Rectal smooth muscle tissue (tissue), 1 donor: ENCODE measurements at regions not wholly inside any gene's neighbourhood (a gene's known extent, or its start where the extent isn't known, plus 50 kb on each side); places are given as distances from the start of the nearest gene placed in this dataset.
"Not testable (repeated sequence)": the region's sequence is repeated elsewhere in the genome, so short reads cannot be mapped to it uniquely, and the experiment has no call there.

ENCODE experiments used
- H3K27ac ChIP-seq: one replicate; pipeline ENCODE4 v1.7.0; 2013; ENCODE audit warnings: low read depth, low read length, inconsistent platforms
- H3K27me3 ChIP-seq: one replicate; pipeline ENCODE4 v1.7.0; 2013; ENCODE audit warnings: low read length; ENCODE audit not compliant: control insufficient read depth, insufficient read depth
- H3K36me3 ChIP-seq: one replicate; pipeline ENCODE4 v1.7.0; 2013; ENCODE audit warnings: low read length; ENCODE audit not compliant: control insufficient read depth, insufficient read depth
- H3K4me1 ChIP-seq: one replicate; pipeline ENCODE4 v1.7.0; 2013; ENCODE audit warnings: low read length; ENCODE audit not compliant: control insufficient read depth, insufficient read depth
- H3K4me3 ChIP-seq: one replicate; pipeline ENCODE4 v1.7.0; 2013; ENCODE audit warnings: low read length
- H3K9ac ChIP-seq: one replicate; pipeline ENCODE4 v1.7.0; 2013; ENCODE audit warnings: low read length

DNA sequence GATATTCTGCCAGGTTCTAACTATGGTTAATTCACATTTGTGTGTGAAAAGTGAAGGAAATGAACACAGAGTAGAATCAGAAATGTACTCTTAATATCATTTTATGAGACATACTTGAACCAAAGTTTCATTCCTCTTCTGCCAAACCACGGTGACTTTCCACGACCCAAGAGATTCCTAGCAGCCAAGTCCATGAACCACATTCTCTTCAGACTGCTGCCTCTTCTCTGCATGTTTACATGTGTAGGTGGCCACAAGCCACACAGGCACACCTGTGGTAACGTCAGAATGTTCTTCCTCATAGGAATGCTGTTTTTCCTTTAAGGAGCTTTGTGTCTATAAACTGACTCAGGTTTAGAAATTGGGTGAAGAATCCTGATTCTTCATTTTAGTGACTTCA, 1411.2 kb downstream of the RAPGEF2 start:
- H3K27me3 ChIP-seq, result no peaks in the 10 kb centered on the region
- no peaks in the 10 kb centered on the region for H3K4me1 ChIP-seq
- no peak overlapping the region for H3K4me3 ChIP-seq
- no peak overlapping the region for H3K9ac ChIP-seq
- no peak overlapping the region for H3K27ac ChIP-seq
- H3K36me3 ChIP-seq, result no peaks in the 10 kb centered on the region

DNA sequence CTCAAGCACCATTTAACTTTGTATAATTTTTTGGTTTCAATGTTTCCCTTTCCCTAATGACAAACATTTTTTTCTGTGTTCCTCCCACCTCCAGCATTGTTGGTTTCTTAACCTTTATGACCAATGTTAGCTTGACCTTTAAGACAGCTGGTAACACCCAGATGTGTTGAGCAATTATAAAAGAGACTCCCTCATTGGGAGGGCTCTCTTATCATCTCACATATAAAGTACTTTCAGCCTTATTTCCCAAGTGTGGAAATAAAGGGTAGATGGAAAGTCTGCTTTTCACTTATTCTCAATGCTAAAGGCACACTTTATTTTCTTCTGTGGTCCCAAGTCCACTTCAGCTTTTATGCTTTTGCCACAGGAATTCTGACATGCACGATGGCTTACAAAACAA, 1420.4 kb downstream of the RAPGEF2 start:
- Histone ChIP-seq H3K4me3 (no peak overlapping the region), H3K27ac (no peak overlapping the region), H3K9ac (no peak overlapping the region), H3K27me3 (no peaks in the 10 kb centered on the region), H3K4me1 (no peaks in the 10 kb centered on the region), H3K36me3 (no peaks in the 10 kb centered on the region)

DNA sequence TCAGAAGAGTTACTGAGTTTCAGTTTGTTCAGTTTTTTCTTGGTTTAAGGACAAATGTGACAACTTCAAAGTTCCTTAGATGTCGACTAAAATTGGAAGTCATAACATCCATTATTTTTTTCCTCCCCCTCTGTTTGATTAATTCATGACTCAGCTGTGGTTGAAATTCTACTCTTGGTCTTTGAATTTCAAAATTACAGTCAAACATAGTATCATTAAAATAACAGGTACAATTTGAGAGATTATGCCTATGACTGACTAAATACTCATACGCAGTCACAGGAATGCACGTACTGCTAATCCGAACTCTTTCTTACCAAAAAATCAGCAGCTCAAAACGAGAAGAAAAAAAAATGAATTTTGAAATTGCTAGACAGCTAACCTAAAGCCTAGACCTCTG, 1434.8 kb downstream of the RAPGEF2 start:
- Histone ChIP-seq H3K4me3 (no peak overlapping the region), H3K36me3 (no peaks in the 10 kb centered on the region), H3K4me1 (no peaks in the 10 kb centered on the region), H3K27me3 (no peaks in the 10 kb centered on the region), H3K27ac (no peak overlapping the region), H3K9ac (no peak overlapping the region)

DNA sequence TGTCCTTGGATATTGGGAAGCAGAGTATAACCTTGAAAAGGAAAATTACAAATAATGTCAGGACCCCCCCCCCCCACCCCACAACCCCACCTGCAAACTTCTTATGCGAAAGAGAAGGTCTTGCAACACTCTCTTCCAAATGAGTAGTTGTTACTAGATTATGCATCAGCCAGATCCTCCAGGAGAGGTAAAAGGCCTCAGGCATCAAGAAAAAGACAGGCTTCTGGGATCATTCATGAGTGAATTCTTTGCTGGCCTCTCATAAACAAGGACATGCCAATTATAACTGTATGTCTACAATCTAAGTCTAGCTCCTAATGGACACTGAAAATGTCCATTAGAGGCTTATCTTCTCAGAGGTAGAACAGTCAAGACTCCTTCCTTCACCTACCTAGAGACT, 1443.3 kb downstream of the RAPGEF2 start:
- H3K27me3 ChIP-seq, result no peaks in the 10 kb centered on the region
- no peaks in the 10 kb centered on the region for H3K4me1 ChIP-seq
- no peak overlapping the region for H3K4me3 ChIP-seq
- H3K36me3 ChIP-seq, result no peaks in the 10 kb centered on the region
- H3K9ac ChIP-seq, result no peak overlapping the region
- H3K27ac ChIP-seq, result no peak overlapping the region

DNA sequence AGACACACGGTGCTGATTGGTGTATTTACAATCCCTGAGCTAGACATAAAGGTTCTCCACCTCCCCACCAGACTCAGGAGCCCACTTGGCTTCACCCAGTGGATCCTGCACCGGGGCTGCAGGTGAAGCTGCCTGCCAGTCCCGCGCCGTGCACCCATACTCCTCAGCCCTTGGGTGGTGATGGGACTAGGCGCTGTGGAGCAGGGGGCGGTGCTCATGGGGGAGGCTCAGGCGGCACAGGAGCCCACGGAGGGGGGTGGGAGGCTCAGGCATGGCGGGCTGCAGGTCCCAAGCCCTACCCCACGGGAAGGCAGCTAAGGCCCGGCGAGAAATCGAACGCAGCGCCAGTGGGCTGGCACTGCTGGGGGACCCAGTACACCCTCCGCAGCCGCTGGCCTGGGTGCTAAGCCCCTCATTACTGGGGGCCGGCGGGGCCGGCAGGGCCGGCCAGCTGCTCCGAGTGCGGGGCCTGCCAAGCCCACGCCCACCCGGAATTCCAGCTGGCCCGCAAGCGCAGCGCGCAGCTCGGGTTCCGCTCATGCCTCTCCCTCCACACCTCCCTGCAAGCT, 1447.2 kb downstream of the RAPGEF2 start:
- H3K27me3 ChIP-seq, H3K27ac ChIP-seq, H3K36me3 ChIP-seq, H3K9ac ChIP-seq, H3K4me3 ChIP-seq, H3K4me1 ChIP-seq: not testable (repeated sequence)

DNA sequence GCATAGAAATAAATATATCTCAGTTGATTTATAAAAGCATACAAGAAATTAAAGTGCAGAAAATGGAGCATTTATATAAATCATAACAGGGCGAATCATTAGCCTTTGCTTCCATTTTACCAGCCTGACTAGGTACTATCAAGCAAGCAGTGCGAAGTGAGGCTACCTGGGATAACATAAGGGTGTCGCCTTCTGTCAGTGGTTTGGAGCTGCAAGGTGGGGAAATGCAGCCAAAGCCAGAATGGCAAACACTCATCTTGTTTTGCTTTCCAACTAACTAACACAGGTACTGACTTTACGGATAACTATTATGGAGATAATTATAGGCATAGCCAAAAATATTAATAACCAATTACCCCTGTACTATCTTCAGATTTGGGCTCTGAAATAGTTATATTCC, 1459.8 kb downstream of the RAPGEF2 start:
- H3K27ac ChIP-seq, result no peak overlapping the region
- no peak overlapping the region for H3K4me3 ChIP-seq
- H3K4me1 ChIP-seq, result no peaks in the 10 kb centered on the region
- no peaks in the 10 kb centered on the region for H3K27me3 ChIP-seq
- H3K36me3 ChIP-seq, result no peaks in the 10 kb centered on the region
- H3K9ac ChIP-seq, result no peak overlapping the region

DNA sequence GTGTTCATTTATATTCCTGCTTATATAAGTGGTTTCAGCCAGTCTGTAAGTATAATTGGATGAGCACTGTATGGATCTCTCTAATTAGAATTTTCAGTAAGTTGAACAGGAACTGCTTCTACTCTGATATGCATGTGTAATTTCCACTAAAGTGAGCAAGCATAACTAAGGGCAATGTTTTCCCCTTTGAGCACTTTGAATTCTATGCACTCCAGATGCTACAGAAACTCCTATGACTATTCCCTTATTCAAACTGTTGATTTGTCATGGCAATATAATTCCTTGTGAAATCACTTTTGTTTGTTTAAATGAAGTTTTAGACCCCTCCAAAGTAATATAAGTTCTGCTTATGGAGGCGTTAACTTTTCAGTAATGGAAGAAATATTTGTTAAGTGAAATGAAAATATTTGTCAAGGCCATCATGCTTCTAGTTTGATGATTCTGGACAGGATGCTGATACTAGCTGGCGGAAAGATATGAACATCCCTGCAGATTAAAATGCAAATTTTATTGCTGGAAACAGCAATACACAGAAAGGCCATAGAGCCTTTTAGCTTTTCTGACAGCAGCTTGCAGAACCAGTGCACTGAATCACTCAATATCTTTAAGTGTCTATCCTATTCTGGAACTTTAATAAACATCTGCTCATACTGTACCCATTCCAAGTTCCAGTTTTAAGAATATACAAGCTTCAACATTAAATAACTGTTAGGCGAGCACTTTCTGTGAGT, 1460.8 kb downstream of the RAPGEF2 start:
- Histone ChIP-seq H3K4me1 (no peaks in the 10 kb centered on the region), H3K36me3 (no peaks in the 10 kb centered on the region), H3K4me3 (no peak overlapping the region), H3K27me3 (no peaks in the 10 kb centered on the region), H3K9ac (no peak overlapping the region), H3K27ac (no peak overlapping the region)

DNA sequence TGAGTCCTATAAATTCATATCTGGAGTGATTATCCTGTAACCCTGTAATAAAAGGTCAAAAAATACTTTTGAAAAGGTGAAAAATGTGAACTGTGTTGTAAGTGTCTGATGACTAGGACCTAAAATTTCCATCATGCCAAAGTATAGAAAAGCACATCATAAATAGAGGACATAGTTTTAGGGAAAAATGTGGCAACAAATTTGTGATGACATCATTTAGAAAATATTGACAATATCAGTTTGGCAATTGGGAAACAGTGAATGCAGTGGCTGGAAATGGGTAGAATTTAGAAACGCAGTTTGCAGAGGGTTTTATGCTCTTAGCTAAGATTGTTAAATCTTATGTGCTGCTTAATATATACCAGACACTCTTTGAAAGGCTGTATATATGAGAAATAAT, 1464.8 kb downstream of the RAPGEF2 start:
- H3K4me1 ChIP-seq, result no peaks in the 10 kb centered on the region
- no peak overlapping the region for H3K27ac ChIP-seq
- H3K27me3 ChIP-seq, result no peaks in the 10 kb centered on the region
- H3K9ac ChIP-seq, result no peak overlapping the region
- H3K4me3 ChIP-seq, result no peak overlapping the region
- no peaks in the 10 kb centered on the region for H3K36me3 ChIP-seq

DNA sequence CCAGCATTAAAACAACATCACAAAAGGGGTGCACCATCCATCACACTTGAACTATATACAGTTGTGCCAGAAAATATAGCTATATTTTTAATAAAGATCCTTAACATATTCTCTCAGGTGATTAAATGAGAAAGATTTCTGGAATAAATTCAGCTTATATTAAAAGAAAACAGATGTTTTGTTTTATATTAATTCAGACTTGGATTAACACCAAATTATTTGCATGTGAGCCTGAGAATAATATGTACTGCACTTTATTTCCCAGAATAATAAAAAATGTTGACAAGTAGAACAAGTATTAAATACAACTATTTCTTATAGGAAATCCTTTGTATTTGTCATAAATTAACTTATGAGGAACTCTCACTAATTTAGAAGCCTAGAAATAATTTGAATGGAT, 1467.4 kb downstream of the RAPGEF2 start:
- Histone ChIP-seq H3K4me1 (no peaks in the 10 kb centered on the region), H3K27ac (no peak overlapping the region), H3K9ac (no peak overlapping the region), H3K27me3 (no peaks in the 10 kb centered on the region), H3K36me3 (no peaks in the 10 kb centered on the region), H3K4me3 (no peak overlapping the region)

DNA sequence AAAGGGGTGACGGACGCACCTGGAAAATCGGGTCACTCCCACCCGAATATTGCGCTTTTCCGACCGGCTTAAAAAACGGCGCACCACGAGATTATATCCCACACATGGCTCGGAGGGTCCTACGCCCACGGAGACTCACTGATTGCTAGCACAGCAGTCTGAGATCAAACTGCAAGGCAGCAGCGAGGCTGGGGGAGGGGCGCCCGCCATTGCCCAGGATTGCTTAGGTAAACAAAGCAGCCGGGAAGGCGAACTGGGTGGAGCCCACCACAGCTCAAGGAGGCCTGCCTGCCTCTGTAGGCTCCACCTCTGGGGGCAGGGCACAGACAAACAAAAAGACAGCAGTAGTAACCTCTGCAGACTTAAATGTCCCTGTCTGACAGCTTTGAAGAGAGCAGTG, 1471.4 kb downstream of the RAPGEF2 start:
- not testable (repeated sequence) for H3K4me3 ChIP-seq, H3K27me3 ChIP-seq, H3K27ac ChIP-seq, H3K36me3 ChIP-seq, H3K9ac ChIP-seq, H3K4me1 ChIP-seq

DNA sequence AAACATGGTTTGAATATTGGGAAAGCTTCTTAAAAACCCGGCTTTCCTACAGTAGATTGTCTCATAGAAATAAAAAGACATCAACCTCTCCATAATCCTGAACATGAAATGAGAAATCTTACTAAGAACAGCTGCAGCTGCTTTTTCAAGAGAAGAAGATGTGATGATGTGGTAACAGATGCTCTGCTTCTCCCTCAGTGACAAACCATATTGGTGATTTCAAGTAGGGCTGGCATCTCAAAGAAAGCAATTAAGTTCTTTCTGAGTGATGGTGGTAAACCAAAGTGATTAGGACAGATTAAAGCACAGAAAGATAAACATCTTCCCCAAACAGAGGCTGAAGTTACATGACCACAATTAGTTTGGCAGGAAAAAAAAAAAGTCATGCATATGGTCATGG, 1477.7 kb downstream of the RAPGEF2 start:
- H3K27ac ChIP-seq, result no peak overlapping the region
- H3K4me1 ChIP-seq, result no peaks in the 10 kb centered on the region
- no peaks in the 10 kb centered on the region for H3K36me3 ChIP-seq
- H3K4me3 ChIP-seq, result no peak overlapping the region
- H3K9ac ChIP-seq, result no peak overlapping the region
- no peaks in the 10 kb centered on the region for H3K27me3 ChIP-seq

DNA sequence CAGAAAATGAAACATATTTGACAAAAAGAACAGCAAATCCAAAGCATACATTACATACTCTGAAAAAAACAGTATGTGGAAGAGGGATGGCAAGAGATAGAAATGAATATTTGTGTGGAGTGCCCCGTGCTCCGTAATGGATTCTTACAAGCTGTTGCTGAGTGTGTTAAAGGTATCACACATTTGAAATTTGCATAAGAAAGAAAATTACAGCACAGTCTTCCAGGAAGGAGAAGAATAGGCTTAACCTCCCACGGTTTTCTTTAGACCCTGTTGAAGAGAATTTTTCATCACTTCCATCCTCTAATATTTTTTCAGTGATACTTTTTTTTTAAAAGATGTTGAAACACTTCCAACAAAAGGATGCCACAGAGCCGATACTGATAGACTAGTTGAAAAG, 1489.4 kb downstream of the RAPGEF2 start:
- H3K27ac ChIP-seq, result no peak overlapping the region

DNA sequence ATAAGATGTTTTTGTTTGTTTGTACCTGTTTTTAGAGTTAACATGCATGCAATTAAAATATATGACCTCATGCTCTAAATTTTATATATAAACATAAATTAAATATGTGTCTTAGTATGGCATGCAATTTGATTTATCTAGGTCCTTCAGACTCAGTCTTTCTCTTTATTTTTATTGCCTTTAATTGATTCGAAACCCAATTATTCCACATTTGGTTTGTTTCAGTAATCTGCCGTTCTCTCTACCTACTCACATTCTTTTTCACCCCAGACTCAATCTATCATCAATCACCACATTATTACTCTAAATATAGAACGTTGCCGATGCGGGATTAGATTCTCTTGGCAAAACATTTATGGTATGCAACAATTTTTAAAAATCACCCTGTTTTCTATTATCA, 1492.8 kb downstream of the RAPGEF2 start:
- Histone ChIP-seq H3K27me3 (no peaks in the 10 kb centered on the region), H3K4me1 (no peaks in the 10 kb centered on the region), H3K9ac (no peak overlapping the region), H3K27ac (no peak overlapping the region), H3K4me3 (no peak overlapping the region), H3K36me3 (no peaks in the 10 kb centered on the region)

More for the DNA sequence above, 1489.4 kb downstream of the RAPGEF2 start:
- Histone ChIP-seq H3K4me1 (no peaks in the 10 kb centered on the region), H3K4me3 (no peak overlapping the region), H3K36me3 (no peaks in the 10 kb centered on the region), H3K9ac (no peak overlapping the region), H3K27me3 (no peaks in the 10 kb centered on the region)
